SK-N-MC (cell line): ENCODE measurements at regions not wholly inside any gene's neighbourhood (a gene's known extent, or its start where the extent isn't known, plus 50 kb on each side); places are given as distances from the start of the nearest gene placed in this dataset.

ENCODE experiments used
- EZH2 ChIP-seq: fragments of 200-600 bp; sonication (generic); IDR thresholded peaks from one replicate; pipeline ENCODE4 v1.6.1; 2017; ENCODE audit warnings: antibody characterized with exemption
- FOXP2 ChIP-seq: optimal IDR thresholded peaks from 2 replicates; pipeline ENCODE3; 2011; ENCODE audit warnings: mild to moderate bottlenecking, moderate library complexity; ENCODE audit not compliant: insufficient read depth; ENCODE audit errors: extremely low read length, control extremely low read depth
- POLR2AphosphoS5 ChIP-seq: IDR thresholded peaks from 2 replicates; pipeline ENCODE4 v1.6.1; 2012; ENCODE audit warnings: mild to moderate bottlenecking, low read depth, low read length, borderline replicate concordance

- no peak for TF ChIP-seq EZH2
- no peak for TF ChIP-seq POLR2AphosphoS5
- TF ChIP-seq FOXP2, result no peak
Measured at GRCh38 chr15:46232471-46232870, 597.6 kb downstream of the SQOR start.
